ENCODE measurements at regions not wholly inside any gene's neighbourhood (a gene's known extent, or its start where the extent isn't known, plus 50 kb on each side); places are given as distances from the start of the nearest gene placed in this dataset.
"Not testable (repeated sequence)": the region's sequence is repeated elsewhere in the genome, so short reads cannot be mapped to it uniquely, and the experiment has no call there.

DNA sequence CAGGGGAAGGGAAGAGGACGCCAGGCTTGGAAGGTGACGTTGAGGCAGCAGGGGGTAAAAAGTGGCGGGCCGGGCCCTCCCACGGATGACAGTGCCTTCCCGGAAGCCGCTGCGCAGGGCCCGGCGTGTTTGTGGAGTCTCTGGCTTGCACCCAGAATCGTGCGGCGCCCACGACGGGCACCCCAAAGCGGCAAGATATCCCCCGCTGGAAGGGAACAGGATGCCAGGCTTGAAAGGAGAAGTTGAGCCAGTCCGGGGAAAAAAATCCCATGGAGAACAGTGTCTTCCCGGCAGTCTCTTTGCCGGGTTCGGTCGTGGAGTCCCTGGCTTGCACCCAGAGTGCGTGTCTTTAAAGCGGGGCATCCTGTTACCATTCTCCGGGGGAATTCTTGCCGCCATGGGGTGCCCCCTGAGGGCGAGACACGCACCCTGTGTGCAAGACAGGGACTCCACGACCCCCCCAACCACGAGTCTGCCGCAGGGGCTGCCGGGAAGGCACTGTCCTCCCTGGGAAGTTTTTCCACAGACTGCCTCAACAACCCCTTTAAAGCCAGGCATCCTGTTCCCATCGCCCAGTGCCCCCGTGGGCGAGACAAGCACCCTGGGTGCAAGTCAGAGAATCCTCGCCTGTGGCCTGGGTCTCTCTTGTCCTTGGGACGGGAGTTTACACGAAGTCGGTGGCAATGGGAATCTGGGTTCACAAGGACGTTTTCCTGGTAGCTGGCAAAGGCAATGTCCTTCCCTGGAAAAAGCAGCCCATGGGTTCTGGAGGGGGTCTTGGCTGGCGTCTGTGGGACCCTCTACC is 156.1 kb upstream of the ALG10B start:
- no peak for DNase-seq

DNA sequence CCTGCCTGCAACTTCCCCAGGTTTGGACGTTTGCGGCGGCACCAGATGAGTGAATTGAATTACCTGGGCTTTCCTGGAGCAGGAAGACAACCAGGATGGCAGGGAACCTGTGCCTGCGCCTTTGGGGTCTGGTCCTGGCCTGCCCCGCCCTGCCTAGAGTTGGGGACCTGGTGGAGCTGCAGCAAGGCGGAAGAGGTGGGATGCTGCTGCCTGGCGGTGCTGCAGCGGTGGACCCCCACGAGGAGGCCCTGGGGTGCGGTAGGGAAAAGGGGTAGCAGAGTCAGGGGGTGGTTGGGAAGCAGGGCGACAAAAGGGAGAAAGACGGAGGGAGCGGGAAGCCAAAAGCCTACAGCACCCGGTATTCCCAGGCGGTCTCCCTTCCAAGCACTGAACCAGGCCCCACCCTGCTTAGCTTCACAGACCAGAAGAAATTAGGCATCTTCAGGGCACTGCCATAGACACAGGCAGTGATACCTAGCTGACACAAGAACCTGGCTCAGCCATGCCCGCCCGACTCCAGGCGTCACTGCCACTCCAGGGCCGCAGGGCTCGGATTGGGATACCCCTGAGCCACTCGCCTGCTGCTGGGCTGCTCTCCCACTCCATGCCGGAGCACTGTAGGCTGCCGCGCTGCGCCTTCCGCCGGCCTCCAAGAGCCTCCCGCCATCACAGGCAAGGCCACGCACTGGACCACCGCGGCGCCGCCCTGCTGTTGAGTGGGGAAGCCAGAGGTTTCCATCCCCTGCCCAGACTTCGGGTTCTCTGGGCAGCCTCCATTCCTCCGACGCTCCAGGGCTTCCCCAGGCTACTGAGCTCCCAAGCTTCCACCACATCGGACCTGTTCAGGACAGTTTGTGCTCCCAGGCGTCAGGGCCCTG is 155.2 kb upstream of the ALG10B start:
- DNase-seq, result no peak

DNA sequence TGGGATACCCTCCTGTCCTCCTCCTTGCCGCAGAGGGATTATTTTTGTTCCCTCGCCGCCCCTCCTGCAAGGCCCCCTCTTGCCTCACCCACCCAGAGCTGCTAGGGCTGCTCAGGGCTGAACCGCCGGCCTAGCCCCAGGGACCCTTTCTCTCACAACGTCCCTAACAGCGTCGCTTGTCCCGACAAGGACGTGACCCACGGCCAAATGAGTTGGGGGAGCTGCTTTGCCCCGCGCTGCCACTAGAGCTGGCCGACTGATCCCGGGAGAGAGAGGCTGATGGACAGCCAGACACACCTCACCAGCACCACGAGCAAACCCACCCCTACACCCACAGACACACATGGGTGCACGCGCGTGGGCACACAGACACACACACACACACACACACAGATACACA is 154.6 kb upstream of the ALG10B start:
- DNase-seq, result no peak

DNA sequence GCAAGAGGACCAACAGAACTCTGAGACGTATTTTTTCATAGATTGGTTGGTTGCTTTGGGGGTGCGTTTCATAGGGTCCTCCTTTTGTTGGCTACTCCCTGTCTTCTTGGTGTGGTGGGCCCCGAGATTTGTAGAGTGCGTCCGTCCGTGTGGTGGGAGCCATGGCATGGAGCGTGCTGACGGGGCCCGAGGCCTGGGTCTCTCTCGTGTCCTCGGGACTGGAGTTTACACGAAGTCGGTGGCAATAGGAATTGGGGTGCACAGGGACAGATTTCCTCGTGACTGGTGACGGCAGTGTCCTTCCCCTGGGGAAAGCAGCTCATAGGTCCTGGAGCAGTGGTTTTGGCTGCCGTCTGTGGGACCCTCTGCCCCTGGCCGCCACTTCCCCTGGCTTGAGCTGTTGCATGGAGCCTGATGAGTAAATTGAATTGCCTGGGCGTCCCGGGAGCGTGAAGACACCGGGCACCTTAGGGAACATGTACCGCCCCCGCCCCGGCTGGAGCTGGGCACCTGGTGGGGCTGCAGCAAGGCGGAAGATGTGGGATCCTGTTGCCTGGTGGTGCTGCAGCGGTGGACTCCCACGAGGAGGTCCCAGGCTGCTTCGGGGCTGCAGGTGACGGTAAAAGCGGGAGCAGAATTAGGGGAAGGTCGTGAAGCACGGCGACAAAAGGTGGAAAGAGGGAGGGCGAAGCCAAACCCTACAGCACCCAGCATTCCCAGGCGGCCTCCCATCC is 153.7 kb upstream of the ALG10B start:
- no peak for DNase-seq

DNA sequence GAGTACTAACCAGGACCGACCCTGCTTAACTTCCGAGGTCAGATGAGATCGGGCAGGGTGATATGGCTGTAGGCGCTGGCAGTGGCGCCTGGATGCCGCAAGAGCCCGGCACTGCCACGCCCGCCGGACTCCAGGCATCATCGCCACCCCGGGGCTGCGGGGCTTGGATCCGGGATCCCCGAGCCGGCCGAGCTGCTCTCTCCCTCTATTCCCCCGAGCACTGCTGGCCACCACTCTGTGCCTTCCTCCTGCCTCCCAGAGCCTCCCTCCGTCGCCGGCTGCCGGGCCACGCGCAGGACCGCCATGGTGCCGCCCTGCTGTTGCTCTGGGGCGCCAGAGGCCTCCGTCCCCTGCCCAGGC is 153.2 kb upstream of the ALG10B start:
- no peak for DNase-seq

DNA sequence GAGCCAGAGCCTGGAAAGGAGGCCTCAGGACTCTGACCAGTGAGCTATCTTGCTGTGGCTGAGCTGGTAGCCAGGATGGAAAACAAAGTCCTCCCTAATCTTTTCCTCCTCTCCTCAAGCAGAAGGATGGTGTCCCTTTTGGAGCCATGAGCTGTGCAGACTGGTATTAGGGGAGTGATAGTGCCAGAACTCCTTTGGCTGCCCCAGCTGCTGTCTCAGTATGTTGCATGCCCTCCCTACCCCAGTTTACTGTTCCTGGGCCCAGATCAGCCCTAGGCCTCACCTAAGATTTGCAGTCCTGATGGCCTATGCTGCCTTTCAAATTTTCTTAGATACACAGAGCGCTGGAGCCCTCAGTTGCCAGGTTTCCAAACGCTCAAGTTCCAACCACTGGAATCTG is 150.3 kb upstream of the ALG10B start:
- no peak for DNase-seq

DNA sequence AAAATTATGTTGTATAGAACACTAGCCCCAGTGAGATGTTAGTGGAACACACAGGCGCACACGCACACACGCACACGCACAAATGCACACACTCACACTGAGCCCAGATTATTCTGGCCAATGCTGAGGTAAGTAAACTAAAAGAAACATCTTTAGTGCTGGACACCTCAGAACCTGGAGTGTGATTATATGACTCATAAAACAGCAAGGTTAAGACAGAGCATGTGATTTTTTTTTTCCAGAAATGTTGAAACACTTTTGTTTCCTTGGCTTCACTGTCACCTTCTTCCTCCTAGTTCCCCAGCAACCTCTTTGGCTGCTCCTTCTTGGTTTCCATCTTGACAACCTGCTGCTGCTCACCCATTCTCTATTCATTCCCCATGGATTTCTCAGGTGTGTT is 141.0 kb upstream of the ALG10B start:
- DNase-seq, result no peak

DNA sequence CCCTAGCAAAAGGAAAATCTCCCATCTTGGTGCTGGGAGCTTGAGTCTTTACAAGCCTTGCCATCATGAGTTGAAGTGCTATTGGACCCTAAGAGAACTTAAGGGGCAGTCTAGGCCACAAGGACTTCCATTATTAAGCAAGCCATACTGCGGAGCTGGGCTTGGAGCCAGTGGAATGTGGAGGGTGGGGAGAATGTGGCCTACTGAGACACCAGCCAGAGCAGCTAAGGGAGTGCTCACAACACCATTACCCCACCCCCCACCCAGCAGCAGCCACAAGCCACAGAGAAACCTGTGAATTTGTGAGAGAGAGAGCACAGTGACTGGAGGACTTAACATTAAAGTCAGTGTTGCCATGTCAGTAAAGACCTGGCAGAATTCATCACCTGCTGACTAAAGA is 133.0 kb upstream of the ALG10B start:
- DNase-seq, result not testable (repeated sequence)

DNA sequence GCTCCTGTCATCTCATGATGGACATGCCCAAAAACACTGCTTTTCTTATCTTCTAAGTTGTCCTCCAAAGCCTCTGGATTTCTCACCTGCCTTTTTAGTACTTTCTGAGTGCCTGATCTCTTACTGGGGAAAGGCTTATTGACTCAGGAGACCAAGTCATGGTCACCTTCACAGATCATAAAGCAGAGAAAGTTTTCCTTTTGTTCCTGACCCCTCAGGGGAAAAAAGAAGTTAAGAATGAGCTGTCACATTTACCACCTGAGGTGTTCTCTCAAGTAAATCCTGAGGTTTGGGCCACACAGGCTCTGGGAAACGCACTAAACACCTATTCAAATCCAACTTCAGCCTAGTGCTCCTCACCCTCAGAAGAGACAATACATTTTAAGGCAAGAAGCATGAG is 119.3 kb upstream of the ALG10B start:
- not testable (repeated sequence) for DNase-seq

DNA sequence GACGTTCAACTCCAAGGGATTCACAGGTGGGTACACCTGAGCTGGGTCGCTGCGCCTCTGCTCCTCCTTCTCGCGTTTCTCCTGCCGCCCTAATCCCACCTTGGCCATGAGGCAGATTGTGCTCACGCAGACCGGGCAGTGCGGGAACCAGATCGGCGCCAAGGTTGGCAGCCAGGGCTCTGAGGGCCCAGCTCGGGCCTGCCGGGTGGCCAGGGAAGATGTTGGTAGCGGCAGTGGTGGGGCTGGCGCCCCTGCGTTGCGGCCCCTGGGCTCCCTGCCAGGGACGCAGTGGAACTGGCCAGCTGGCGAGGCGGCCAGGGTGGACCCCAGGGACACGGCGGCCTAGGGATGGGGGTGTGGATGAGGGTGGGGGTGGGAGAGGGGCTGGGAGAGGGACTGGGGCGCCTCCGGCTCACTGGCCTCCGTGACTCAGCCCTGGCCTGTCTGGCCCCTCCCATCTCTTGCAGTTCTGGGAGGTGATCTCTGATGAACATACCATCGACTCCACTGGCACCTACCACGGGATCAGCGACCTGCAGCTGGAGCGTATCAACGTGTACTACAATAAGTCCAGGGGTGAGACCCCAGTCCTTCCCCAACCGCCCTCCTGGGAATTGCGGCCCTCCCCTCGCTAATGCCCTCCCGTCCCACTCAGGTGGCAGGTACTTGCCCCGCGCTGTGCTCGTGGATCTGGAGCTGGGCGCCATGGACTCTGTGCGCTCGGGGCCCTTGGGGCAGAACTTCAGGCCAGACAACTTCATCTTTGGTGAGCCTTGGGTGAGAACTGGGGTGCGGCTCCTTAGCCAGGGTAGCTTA is 114.9 kb upstream of the ALG10B start:
- DNase-seq, result no peak

DNA sequence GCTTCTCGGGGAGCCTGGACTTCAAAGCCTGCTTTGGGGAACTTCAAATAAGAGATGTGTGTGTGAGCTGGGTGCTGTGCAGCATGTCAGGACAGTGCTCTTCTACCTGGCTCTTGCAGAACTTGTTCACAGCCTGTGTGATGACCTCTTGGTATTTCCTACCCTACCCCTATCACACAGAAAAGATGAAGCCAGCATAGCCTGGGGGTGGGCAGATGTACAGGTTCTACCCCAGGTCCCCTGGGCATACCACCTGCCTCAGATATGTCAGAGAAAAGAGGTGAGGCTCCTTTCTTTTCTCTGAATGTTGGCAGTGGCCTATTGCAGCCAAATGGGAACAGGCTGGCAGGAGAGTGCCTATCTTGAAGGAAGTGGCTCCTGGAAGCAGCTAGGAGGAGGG is 111.7 kb upstream of the ALG10B start:
- DNase-seq, result no peak

DNA sequence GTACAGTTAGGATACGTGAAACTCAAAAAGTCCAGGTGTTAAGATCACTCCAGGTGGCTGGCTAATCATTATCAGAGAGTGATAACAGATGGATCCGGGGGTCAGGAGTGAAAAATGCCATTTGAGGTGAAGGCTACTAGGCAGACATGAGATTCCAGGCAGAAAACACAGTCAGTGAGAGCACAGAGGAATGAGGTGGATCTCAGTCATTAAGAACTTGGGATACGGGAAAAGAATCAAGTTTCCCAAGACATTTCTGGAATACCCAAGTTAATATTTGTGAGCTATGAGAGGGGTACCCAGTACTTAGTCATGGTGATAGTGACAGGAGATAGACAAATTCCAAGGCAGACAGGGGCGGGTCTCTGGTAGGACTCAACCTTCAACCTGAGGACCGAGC is 94.6 kb upstream of the ALG10B start:
- no peak for DNase-seq

DNA sequence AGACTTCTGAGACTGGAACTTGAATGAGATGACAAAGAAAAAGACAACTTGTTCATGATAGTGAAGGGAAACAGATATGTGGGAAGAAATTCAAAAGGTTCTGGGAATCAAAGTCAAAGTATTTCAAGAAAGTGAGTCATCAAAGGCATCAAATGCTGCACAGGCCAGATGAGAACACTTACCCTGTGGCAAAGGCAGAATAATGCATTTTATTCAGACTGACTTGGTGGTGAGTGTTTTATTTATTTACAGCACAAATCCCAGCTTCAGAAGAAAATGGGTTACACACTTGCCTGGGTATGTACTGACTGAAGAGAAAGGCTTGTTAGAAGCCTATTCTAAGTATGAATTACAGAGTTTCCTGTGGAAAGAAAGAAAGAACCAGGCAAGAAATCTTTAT is 78.2 kb upstream of the ALG10B start:
- DNase-seq, result not testable (repeated sequence)

DNA sequence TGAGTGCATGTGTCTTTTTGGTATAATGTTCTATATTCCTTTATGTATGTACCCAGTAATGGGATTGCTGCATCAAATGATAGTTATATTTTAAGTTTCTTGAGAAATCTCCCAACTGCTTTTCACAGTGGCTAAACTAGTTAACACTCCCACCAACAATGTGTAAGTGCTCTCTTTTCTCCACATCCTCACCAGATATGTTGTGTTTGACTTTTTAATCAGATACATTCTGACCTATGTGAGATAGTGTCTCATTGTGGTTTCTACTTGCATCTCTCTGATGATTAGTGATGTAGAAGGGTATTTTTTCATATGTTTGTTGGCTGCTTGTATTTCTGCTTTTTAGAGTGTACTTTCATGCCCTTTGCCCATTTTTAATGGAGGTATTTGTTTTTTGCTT is 62.8 kb upstream of the ALG10B start:
- DNase-seq, result no peak

DNA sequence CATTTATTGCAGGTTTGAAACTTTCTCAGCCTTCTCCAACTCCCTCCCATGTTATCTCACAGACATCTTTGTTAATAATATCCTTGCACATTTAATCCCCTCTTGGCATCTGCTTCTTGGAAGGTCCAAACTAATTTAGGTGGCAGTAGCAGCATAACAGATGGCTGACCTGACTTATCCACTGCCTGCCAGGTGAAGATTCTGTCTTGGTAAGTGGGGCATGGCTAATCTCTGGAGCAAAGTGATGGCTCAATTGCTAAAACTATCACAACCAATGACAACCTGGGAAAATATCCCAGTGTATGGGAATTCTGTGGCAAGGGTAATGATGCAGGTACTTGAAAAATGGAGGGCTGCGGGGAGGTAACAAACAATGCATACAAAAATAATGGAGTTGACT is 58.2 kb upstream of the ALG10B start:
- DNase-seq, result no peak
